GM18517 (cell line): ENCODE measurements at regions not wholly inside any gene's neighbourhood (a gene's known extent, or its start where the extent isn't known, plus 50 kb on each side); places are given as distances from the start of the nearest gene placed in this dataset.

Source experiments
- ATAC-seq: cut with Tn5 transposase; IDR thresholded peaks from one replicate; pipeline ENCODE4 v1.9.1; 2021; ENCODE audit warnings: mild to moderate bottlenecking, moderate library complexity; ENCODE audit not compliant: unreplicated experiment

DNA sequence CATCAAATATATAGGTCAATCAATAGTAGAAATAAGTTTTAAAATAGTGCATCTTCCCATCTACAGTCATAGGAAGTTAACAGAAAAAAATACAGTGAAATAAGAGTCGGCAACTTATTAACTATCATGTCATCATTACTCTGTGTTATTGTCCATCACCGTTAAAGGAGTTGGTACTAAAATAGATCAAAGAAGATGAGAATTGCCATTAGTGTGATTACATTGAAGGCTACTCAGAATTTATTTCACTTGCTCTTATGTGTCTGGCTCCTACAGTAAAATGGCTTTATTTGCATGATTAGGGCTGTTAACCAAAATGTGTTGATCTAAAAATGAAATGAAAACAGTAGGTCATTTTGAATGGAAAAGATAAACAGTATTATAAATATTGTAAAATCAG is 162.5 kb upstream of the SLITRK1 start:
- no peak for ATAC-seq

- ATAC-seq: no peak
Measured at GRCh38 chr13:84038001-84038400, 155.7 kb upstream of the SLITRK1 start.

DNA sequence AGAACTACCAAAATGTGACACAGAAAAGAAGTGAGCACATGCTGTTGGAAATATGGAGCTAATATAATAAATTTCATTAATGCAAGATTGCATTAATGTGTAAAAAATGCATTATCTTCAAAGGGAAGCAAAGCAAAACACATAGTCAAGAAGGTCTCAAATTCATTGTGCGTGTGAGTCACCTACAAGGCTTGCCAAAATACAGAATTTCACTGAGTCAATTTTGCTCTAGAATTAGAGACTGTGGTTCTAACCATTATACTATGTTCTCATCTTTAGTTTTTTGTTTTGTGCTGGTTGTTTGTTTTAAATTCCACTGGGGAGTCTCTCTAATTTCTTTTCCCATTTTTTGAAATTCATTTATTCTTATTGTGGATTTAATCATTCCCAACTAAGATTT is 149.8 kb upstream of the SLITRK1 start:
- ATAC-seq: no peak

DNA sequence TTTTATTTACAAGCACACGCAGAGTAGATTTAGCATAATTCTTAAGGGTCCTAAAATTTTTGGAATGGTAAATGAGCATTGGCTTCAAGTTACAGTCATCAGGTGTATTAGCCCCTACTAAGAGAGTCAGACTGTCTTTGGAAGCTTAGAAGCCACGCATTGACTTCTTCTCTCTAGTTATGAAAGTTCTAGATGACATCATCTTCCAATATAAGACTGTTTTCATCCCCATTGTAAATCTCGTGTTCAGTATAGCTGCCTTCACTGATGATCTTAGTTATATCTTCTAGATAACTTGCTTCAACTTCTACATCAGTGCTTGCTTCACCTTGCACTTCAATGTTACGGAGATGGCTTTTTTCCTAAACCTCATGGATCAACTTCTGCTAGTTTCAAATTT is 148.8 kb upstream of the SLITRK1 start:
- ATAC-seq: no peak

DNA sequence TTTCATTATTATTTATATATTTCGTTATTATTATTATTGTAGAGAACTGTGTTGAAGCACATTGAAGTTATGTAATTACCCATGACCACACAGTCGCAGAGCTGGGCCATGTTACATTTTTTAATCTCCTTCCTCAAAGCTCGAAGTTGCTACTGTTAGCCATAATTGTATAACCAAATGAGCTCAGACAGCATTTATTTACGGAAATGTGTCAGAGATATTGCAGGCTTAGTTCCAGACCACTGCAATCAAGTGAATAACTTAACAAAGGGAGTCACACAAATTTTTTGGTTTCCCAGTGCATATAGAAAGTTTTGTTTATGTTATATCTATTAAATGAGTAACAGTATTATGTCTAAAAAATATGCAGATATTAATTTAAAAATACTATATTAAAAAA is 147.1 kb upstream of the SLITRK1 start:
- no peak for ATAC-seq

- no peak for ATAC-seq
Measured at GRCh38 chr13:84025824-84026223, 143.6 kb upstream of the SLITRK1 start.

DNA sequence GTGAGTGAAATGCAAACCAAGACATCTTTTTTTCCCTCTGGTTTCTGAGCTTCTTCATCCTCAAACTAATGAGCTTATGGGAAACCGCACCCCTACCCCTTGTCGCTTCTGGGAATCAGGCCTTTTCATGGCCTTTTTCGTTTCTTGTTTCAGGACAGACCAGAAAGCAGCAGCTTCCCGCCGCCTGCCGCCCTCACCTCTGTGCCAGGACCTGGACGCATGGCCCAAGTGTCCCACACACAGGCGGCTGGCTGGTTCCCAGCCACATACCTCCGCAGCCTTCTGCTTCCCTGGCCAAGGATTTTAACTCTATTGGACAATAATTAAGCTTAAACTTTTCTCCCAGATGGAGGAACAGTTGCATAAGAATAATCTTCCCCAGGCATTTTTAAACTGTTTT is 114.1 kb upstream of the SLITRK1 start:
- ATAC-seq: no peak

DNA sequence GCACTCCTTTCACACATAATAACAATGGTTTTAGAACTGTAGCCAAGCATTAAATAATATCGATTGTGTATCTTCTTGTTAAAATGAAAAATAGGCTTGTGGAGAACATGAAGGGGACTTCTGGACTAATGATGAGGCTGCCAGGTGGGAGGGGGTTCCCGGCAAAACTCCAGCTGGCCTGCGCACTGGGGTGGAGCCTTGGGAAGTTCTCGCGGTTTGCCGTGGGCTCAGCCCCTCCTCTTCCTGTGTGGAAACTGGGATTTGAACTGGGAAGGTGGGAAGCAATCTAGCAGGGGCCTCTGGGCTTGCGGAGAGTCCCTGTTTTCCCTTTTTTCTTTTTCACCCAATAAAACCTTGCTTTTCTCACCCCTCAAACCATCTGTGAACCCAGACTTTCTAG is 113.7 kb upstream of the SLITRK1 start:
- no peak for ATAC-seq

GRCh38 chr13:83992566-83993358 is 110.5 kb upstream of the SLITRK1 start:
- ATAC-seq: no peak

GRCh38 chr13:83987394-83987793 is 105.1 kb upstream of the SLITRK1 start:
- no peak for ATAC-seq

GRCh38 chr13:83984793-83985192 is 102.5 kb upstream of the SLITRK1 start:
- no peak for ATAC-seq

DNA sequence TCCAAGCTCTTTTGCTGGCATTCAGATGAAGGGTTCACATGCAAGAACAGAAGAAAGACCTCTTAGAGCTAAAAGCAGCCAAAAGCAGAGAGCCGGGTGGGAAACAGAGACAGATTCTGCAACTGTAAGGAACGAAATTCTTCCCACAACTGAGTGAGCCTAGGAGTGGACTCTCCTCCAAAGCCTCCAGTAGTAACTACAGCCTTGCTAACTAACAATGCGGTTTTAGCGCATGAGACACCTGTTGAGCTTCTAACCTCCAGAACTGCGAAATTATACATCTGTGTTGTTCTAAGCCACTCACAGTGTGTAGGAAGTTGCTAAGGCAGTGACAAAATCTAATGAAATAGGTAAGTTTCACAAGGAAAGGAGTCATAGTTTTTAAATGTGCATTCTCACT is 98.1 kb upstream of the SLITRK1 start:
- no peak for ATAC-seq

GRCh38 chr13:83975655-83976165 is 93.4 kb upstream of the SLITRK1 start:
- no peak for ATAC-seq

DNA sequence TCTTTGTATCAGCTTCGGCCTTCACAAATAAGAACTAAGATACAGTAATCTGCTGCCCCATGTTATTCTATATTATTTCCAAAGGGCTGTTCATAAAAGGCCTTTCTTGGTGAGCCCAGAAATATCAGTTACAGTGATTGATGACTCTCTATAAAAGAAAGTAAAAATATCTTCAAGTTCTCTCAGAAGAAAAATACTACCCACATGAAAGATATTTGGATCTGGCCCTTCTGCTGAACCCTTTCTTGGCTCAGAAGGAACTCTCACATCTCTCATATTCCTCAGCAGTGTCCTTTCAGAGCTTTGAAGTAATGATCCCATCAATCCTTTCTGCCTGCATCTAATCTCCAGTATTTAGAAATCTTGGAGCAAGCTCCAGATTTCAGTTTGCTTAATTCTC is 76.3 kb upstream of the SLITRK1 start:
- ATAC-seq: no peak

- no peak for ATAC-seq
Measured at GRCh38 chr13:83955011-83955410, 72.7 kb upstream of the SLITRK1 start.

GRCh38 chr13:83953916-83954315 is 71.6 kb upstream of the SLITRK1 start:
- ATAC-seq: no peak

DNA sequence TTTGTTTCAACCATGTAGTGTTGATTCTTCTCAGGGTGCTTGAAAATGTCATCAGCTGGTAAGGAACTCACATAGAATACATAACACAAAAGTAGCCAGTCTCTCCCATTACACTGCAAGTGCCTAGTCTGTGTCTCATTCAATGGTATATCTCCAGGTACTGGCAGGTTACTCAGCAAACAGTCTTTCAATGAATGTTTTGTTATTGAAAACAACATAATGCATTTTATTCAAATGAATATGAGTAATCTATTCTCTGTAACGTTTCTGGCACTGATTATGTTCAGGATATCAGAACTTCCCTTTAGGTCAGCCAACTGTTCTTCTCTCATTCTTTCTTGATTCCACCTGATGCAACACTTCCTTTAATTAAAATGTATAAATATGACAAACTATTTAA is 68.0 kb upstream of the SLITRK1 start:
- no peak for ATAC-seq

GRCh38 chr13:83943530-83944279 is 61.4 kb upstream of the SLITRK1 start:
- no peak for ATAC-seq

DNA sequence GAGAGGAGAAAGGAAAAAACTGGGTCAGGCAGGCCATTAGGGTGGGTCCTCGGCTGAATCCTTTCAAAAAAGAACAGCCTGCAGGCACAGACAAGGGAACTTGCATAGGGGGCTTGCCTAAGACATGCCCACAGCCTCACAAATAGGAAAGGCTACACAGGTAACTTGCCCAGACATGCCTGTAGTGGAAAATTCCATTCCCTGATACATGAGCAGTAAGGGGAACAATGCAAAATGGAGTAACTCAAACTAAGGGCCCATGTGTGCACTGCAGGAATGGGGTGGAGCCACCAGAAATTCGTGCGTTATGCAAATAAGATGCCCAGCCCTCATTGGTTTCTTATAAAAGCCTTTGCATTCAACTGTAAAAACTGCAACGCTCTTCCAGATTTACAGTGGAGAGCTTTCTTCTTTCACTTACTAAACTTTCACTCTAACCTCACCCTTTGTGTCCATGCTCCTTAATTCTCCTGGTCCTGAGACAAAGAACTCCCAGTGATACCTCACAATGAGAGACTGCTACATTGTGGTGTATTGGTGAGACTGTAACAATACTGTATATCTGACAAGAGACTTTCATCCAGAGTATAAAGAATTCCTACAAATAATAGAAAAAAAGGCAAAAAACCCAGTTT is 59.5 kb upstream of the SLITRK1 start:
- ATAC-seq: no peak

GRCh38 chr13:83940742-83941141 is 58.5 kb upstream of the SLITRK1 start:
- ATAC-seq: no peak

- no peak for ATAC-seq
Measured at GRCh38 chr13:83937579-83937978, 55.3 kb upstream of the SLITRK1 start.

- no peak for ATAC-seq
Measured at GRCh38 chr13:83935566-83935965, 53.3 kb upstream of the SLITRK1 start.
